GM19324 (cell line): ENCODE measurements at regions not wholly inside any gene's neighbourhood (a gene's known extent, or its start where the extent isn't known, plus 50 kb on each side); places are given as distances from the start of the nearest gene placed in this dataset.

ENCODE experiments used
- ATAC-seq: cut with Tn5 transposase; IDR thresholded peaks from one replicate; pipeline ENCODE4 v1.9.1; 2021; ENCODE audit warnings: mild to moderate bottlenecking, moderate library complexity; ENCODE audit not compliant: unreplicated experiment, low FRiP score

DNA sequence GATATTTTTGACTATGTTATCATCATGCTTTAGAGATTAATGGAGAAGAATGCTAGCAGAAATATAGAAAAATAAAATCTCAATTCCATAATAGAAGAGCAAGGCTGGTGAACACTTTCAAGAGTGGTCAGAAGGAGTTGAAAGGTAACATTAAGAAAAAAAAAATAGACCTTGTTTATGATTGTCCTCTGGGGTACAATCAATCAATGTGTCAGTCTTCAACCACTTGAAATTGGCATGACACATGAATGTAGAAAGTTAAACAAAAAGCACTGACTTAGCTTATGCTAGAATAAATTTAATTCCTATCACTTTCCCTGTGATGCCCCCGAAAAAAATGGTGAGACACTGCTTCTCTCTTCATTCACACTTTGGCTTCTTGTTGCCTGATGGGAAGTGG, 750.3 kb upstream of the ADGRL2 start:
- no peak for ATAC-seq

DNA sequence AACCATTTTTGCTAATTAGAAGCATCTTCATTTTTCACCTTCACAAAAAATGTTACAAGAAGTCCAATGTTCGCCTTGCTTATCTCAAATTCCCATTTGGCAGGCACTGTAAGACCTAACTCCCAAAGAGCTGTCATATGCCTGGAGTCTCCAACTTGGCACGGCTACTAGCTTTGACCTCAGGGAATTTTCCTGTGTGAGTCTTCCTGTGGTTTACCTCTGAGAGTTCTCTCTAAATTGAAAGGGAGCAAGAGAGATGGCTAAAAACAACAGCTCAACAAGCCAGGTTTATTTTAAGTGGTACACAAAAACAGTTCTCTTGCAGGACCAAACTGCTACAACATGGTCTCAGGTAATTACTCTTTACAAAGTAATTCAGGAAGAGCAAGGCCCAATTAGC, 756.0 kb upstream of the ADGRL2 start:
- no peak for ATAC-seq

DNA sequence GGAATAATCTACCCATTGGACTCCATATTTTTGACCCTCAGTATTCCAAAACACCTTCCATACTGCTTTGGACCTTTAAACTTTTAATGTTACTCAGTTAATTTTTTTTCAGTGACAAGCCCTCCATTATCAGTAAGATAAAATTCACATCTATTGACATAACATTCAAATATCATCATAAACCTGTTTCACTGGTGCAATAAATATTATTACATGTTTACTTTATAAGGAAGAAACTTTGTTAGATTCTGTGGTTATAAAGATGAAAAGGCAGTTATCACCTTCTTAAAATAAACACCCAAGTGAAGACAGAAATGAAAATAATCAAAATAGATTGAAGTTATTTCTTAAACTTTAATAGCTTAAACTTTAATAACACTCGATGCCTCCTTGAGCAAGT, 758.5 kb upstream of the ADGRL2 start:
- ATAC-seq = no peak

DNA sequence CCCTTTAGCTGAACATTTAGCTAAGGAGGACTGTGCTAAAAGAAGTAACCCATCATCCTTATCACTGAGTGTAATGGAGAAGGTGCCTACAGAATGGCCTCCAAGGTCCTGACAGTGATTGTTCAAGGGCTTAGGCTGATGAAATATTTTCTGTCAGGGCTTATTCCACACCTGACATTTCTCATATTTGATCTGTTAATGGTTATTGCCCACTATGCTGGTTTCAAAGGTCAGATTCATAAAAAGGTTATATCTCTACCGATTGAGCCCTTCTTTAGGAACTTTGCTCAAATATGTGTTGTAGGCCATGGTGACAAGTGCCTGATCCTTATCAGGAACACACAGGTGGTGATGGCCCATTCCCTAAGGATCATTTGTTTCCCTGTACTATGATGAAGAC, 766.4 kb upstream of the ADGRL2 start:
- ATAC-seq = no peak

DNA sequence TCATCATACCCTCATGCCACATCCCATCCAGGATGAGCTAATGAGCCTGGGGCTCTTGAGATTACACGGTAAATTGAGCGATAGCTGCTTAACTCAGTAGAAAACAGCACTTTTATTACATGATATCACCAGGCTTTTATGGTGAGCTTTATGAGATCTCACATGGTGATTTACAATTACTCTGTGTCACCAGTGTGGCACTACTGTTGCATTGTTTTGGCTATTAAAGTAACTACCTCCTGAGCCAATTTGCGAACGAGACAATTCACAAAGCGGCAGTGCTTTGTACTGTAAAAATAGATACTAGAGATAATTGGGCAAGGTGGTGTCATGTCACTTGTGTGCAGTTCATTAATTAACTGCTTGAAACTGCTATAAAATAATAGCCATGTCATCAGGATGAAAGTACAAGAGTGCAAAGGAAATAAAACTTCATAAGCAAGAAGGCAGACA, 767.7 kb upstream of the ADGRL2 start:
- no peak for ATAC-seq

DNA sequence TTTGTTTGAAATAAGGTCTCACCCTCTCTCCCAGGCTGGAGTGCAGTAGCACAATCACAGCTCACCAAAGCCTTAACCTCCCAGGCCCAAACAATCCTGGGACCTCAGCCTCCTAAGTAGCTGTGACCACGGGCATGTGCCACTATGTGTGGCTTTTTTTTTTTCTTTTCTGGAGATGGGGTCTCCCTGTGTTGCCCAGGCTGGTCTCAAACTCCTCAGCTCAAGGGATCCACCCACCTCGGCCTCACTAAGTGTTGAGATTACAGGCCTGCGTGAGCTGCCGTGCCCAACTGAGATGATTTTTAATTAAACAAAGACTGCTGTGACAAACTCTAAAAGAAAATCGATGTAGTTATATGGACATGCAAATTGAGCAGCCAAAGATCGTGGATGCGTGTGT, 768.4 kb upstream of the ADGRL2 start:
- ATAC-seq = no peak

DNA sequence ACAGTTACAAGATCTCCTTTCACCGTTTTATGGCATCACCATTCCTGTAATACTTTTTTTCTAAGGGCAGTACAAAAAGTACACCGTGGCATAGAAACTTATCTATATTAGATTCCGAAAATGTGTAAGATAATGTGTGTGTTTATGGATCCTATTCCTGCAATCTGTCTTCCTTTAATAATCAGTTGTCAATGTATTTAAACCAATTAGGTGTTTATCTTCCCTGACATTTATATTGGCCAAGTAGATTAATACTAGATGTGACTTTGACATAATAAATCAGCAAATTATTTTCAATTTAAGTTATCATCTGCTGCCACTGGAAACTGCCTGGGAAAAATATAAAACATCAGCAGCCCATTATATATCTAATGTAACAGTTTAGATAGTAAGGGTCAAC, 770.3 kb upstream of the ADGRL2 start:
- no peak for ATAC-seq

DNA sequence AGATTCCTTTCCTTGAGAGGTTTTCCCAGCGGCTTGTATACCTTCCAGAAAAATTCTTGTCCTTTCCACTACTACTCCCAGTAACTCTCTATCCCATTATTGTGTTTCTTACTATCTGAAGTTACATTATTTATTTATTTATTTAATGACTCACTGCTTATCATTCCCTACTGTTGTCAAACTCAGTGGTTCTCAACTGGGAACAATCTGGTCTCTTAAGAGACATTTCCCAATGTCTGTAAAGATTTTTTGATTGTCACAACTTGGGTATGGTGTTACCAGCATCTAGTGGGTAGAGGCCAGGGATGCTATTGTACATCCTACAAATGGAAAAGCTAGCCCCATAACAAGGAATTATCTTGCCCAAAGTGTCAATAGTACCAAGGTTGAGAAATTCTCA, 771.5 kb upstream of the ADGRL2 start:
- ATAC-seq = no peak

DNA sequence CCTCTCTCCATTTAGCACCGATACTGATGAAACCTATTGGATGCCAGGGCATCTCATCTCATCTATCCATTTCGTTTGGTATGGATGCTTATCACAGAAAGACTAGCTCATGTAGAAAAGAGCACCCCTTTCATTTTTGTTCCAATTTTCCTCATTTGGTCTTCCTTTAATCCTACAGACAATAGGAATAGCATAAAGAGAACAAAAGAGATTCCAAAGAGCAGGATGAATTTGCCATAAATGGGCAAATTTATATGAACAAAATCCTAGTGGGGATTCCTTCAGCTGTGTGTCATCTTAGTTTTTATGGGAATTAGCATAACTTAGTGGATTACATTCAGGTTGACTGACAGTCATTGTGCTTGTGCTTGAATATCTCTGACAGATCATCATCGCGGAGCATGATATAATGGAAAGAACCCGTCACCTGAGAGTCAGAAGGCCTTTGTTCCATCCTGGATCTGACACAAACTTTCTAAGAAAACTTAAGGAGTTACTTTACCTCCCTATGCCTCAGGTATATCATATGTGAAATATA, 777.5 kb upstream of the ADGRL2 start:
- ATAC-seq = no peak

DNA sequence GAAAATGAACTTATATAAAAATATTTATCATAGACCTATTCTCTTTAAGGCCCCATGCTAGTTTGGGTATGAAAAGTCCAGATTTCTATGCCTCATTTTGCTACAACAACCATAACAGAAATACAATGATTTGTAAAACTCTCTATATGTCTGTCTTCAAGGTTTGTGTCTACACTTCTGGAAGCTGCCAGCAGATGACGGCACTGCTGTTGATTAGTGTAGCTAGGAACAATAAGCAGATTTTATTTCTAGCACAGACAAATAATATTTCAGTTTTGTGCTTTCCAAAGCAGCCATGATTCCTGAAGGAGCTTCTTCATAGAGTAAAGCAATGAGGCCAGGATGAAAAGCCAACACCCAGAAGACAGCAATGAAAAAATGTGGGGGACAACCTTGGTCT, 779.6 kb upstream of the ADGRL2 start:
- ATAC-seq = no peak

DNA sequence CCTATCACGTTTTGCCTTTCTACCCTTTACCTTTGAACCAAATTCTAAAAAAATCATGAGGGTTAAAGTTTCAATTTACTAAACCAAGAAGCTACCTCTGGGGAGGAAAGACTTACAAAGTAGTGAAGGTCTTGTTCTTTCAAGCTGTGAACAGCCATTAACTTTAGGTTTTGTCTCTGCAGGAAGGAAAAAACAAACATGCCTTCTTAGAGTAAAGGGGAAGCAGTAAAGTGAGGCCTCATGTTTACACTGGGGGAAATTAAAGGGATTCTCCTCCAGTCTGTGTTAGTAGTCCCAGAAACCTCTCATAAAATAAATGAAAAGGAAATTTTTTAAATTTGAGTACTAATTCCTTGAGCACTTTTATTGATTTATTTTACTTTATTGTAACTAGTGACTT, 780.2 kb upstream of the ADGRL2 start:
- ATAC-seq = no peak

DNA sequence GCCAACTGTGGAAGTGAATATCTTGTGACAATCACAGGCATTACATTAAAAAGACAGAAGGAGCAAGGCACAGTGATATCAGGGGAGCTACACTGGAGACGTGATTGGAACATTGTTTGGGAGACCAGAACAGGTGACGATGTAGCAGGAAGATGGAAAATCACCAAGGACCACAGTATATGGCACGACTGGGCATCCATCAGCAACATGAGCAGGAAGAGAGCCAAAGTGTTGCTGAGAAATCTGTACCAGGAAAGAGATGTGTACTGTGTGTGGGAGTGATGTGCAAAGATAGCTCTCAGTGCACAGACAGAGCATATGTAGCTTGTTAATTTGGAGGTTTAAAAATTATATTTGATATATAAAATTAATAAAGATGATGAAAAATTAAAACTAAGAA, 790.6 kb upstream of the ADGRL2 start:
- ATAC-seq = no peak

DNA sequence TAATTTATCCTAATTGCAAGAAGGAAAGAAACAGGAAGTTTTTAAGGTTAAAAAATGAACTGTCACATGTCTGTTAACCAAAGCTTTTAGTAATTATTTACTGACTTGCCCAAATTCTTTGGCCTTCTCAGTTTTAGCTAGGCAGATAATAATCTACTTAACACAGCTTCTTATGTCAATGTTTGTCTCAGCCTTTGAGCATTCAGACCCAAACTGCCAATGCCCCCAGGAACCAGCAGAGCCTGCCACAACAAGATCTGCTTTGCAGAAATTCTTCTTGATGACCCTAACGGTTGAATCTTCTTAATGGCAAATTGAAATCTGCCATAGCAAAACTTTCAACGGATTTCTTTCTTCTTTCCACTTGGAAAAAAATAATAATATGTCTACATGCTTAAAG, 792.4 kb upstream of the ADGRL2 start:
- no peak for ATAC-seq

DNA sequence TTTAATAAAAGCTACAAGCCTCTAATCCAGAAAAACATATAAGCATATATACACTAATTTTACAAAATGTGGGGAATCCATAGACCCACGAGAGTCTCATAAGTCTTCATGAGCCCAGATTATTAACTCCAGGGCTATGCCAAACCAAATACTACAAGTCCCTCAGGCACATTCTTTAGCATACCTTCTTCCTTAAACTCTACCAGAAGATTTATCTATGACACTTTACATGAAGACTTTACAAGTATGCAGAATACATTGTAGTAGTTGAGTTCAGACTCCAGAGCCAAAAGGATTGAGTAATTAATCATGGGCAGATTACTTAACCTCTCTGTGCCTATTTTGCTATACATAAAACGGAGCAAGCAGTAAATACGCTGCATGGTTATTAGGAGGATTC, 793.7 kb upstream of the ADGRL2 start:
- no peak for ATAC-seq

DNA sequence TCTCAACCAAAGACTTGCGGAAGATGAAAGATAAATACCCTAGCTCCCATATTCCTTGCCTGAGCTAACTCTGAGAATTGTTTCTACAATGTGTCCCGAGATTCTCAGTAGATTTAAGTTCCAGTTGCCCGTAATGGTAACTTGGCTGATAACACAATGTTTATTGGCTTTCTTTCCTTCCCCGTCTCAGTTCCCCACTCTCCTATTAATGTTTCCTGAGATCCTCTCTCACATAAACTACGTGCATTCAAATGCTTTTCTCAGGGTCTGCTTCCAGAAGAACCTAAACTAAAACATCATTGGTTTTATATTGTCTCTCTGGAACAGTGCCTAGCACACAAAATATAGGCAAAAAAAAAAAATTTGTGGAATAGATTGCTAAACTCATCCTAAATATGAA, 794.2 kb upstream of the ADGRL2 start:
- ATAC-seq = no peak

DNA sequence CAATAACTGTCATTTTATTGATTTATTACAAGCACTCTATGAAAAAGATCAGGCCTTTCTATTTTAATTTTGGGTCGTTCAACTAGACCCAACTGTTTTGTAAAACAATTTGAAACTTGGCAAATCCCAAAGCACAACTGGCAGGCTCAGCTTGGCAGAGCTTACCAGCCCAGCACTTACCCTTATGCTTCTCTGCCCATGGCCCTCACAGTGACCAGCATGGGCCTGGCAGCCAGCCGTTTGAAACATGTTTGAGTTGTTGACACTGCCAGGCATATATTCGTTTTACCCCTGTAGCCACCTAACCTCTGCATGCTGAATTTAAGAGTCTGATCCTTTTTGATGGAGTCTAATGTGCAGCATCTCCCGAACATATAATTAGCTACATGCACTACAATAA, 796.7 kb upstream of the ADGRL2 start:
- ATAC-seq = no peak

DNA sequence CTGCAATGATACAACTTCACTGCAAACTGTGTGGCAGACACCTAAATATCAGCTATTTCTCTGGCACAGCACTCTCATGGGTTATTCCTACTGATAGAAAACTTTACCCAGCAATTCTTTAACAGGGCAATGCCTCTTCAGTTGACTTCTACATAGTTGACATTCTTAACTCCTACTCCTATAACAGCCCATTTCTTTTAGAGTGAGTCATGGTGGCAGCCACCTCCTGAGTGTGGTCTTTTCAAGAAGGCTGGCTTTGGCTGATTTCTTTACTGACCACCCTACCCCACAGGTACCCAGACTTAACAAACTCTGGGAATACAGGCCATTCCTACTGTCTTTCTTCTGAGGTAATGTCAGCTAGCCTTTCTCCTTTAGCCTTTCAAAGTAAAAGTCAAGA, 805.8 kb upstream of the ADGRL2 start:
- ATAC-seq = no peak

DNA sequence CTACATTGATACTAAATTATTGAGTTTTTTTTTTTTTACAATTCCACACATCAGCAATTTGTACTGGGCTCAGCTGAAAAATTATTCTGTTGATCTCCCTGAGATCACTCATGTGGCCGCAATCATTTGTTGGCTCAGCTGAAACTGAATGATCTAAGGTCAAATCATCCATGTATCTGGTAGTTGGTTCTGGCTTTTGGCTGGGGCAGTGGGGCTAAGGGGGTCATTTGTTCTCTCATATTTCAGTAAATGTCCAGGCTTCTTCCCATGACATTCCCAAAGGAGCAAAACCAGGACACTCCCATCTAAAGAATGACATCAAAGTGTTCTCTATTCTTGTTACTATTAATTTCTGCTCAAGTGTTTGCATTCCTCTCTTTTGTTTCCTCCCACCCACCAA, 806.7 kb upstream of the ADGRL2 start:
- no peak for ATAC-seq

DNA sequence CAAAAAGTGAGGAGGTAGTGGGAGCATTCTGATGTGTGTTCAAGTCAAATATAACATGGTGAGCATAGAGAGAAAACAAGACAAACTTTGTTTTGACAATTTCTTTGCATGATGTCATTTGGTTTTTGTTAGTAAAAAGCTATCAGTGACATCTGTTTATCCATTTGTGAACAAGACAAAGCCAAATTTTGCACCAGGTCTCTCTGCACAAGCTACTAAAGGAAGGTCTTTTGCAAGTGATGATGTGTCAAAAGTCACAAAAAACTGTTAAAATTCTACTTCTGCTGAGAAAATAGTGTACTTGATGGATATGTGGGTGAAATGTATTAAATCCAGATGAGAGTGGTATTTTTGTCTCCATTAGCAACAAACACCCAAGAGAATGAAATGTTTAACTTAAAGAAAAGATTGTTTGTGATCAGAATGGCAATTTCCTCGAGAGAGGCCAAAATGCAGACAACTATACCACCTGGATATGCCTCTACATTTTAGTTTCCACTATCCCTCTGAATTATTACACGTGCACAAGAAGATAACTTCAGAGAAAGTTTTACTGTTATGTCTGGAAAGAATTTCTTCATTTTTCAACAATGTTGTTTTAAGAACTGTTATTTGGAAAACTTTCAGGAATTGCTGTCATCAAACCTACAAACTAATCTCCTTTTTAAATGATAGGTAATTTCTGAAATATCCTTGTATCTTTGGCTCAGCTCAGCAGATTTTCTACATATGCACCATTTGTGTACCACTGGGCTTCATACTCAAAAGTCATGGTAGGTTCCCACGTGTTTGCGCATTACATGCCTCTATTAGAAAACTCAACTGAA, 807.4 kb upstream of the ADGRL2 start:
- ATAC-seq = no peak

DNA sequence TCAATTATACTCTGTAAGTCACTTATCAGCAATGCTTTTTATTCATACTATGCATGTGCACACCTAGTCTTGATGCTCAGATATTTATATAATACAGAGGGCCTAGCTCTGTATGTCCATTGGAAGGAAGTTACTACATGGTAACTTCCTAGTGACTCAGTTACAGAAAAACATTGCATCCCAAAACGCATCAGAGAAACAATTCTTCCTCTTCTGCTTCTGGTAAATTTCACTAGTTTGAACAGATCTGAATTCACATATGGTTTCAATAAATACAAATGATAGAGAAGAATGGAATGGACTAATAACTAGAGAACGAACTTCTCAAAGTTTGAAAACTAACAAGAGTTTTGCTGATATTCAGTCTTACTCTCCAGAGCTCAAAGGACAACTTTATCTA, 811.3 kb upstream of the ADGRL2 start:
- ATAC-seq = no peak

DNA sequence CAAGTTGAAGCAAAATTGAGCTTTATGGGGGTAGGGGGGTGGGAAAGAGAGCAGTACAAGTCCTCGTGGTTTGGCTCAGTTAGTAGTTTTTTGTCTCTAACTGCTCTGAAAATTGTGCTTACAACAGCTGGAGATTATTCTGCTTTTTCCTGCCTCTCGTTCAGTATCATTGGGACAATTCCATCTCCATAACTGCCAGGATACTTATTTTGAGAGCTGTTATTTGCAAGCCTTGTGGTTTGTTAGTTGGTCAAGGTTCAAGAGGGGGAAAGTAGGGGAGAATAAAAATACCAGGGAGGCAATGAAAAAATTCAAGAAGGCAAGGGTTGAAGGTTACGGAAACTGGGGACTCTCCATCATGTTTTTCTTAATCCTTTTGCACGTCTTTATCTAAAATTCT, 811.8 kb upstream of the ADGRL2 start:
- no peak for ATAC-seq

DNA sequence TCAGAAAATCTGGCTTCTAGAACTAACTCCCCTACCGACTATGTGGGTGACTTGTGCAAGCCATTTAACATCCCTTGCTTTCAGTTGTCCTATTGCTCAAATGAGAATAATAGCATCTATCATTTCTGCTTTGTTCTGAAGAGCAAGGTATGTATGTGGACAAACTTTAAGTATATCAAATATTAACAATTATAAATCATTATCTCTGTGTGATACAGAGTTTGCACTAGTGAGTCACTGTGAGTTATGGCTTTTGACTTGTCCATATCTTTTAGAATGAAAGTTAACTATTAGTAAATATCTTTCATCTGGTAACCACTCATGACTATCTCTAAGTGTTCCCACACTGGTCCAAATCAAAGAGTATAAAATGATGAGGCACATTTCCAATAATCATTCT, 812.9 kb upstream of the ADGRL2 start:
- no peak for ATAC-seq

DNA sequence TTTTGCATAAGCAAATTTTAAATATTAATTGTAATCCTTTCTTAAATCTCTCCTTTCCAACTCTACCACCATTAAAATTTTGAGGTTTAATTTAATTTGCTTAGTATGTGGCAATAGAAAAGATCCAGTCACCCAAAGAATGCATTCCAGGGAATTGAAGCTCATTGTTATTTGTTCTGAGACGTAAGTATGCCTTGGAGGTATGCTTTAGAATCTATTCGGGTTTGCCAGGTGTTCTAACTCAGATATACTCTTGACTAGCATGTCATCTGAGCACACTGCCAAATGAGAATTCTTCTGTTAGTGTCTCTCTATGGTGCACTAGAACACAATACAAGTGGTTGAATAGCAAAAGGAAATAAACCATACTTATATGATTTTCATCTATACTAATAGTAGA, 813.6 kb upstream of the ADGRL2 start:
- no peak for ATAC-seq
